Breast epithelium (tissue), 3 donors: ENCODE measurements at regions not wholly inside any gene's neighbourhood (a gene's known extent, or its start where the extent isn't known, plus 50 kb on each side); places are given as distances from the start of the nearest gene placed in this dataset.

Experiments used
- POLR2A ChIP-seq: fragments of 450-650 bp; IDR thresholded peaks from one replicate; pipeline ENCODE4 v1.6.1; 2016; ENCODE audit warnings: antibody characterized with exemption, mild to moderate bottlenecking, moderate library complexity
- POLR2AphosphoS5 ChIP-seq, 3 donors: sonication (generic); formaldehyde crosslinking; IDR thresholded peaks; one replicate each; pipeline ENCODE4 v1.6.1; 2017; ENCODE audit warnings: antibody characterized with exemption in 3 of 3
- TF ChIP-seq, protein P1 (sequence below), 3 donors: fragments of 450-650 bp; IDR thresholded peaks; one replicate each; pipeline ENCODE4 v1.5.1; 2016 to 2017; ENCODE audit warnings: antibody characterized with exemption in 3 of 3, mild to moderate bottlenecking in 3 of 3, moderate library complexity in 3 of 3

- TF ChIP-seq, protein P1, sequence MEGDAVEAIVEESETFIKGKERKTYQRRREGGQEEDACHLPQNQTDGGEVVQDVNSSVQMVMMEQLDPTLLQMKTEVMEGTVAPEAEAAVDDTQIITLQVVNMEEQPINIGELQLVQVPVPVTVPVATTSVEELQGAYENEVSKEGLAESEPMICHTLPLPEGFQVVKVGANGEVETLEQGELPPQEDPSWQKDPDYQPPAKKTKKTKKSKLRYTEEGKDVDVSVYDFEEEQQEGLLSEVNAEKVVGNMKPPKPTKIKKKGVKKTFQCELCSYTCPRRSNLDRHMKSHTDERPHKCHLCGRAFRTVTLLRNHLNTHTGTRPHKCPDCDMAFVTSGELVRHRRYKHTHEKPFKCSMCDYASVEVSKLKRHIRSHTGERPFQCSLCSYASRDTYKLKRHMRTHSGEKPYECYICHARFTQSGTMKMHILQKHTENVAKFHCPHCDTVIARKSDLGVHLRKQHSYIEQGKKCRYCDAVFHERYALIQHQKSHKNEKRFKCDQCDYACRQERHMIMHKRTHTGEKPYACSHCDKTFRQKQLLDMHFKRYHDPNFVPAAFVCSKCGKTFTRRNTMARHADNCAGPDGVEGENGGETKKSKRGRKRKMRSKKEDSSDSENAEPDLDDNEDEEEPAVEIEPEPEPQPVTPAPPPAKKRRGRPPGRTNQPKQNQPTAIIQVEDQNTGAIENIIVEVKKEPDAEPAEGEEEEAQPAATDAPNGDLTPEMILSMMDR (IDR thresholded peaks at IDR 0.05), result no peak
- TF ChIP-seq POLR2A (no peak), POLR2AphosphoS5 (IDR thresholded peaks at IDR 0.05) (no peak)
Measured at GRCh38 chr5:68446487-68446894, 230.9 kb downstream of the PIK3R1 start.
